ENCODE measurements at regions not wholly inside any gene's neighbourhood (a gene's known extent, or its start where the extent isn't known, plus 50 kb on each side); places are given as distances from the start of the nearest gene placed in this dataset.

- no peaks in the 10 kb centered on the region for H3K23me2 ChIP-seq (ENCODE audit: low read depth, low read length)
- H4K20me1 ChIP-seq (replicated peaks in 1 of 2; ENCODE audit: control insufficient read depth in 1 of 2, insufficient read depth in 2 of 2, low read length in 2 of 2) = no peaks in the 10 kb centered on the region
- no peak overlapping the region for H2AK5ac ChIP-seq (ENCODE audit: low read depth, low read length)
- no peaks in the 10 kb centered on the region for H3K79me2 ChIP-seq (ENCODE audit: control insufficient read depth in 1 of 2, insufficient read depth in 2 of 2, low read length in 2 of 2)
- H3K79me1 ChIP-seq (ENCODE audit: low read depth, low read length) = no peaks in the 10 kb centered on the region
- no peaks in the 10 kb centered on the region for H3K27me3 ChIP-seq (replicated peaks in 1 of 4; ENCODE audit: control insufficient read depth in 3 of 4, extremely low read depth in 1 of 4, insufficient read depth in 3 of 4, low read length in 3 of 4)
- H3K4ac ChIP-seq (replicated peaks; ENCODE audit: insufficient read length, low read depth, low read length) = no peak overlapping the region
- no peaks in the 10 kb centered on the region for H3K9me3 ChIP-seq (ENCODE audit: insufficient read depth in 2 of 2, low read depth in 1 of 2, low read length in 1 of 2)
- no peak overlapping the region for H4K5ac ChIP-seq (ENCODE audit: insufficient read length, low read depth, low read length)
- FAIRE-seq (no peak), DNase-seq (ENCODE audit: low read depth in 1 of 2, low spot score in 2 of 2) (peak in 1 of 2 experiments; percentile 23)
- WGBS, 2 experiments (ENCODE audit: extremely low coverage in 1 of 2, insufficient coverage in 1 of 2, insufficient read length in 1 of 2, insufficient replicate concordance in 2 of 2, low coverage in 1 of 2, low lambda C conversion rate in 2 of 2, missing lambda C conversion rate in 1 of 2) = 96% methylated on average over 3 of the region's 3 CpGs; no CpG with 5 or more reads in 1 of the 2 experiments
- 0 out of 7 replicates have a peak, but pooled peaks cover 0 to 2% (median 0%) of the 10 kb centered on the region in 4 experiments for H3K4me1 ChIP-seq (replicated peaks in 1 of 4; ENCODE audit: control insufficient read depth in 3 of 4, insufficient read depth in 4 of 4, low read length in 3 of 4)
- H3K4me3 ChIP-seq (ENCODE audit: extremely low read depth in 1 of 4, insufficient read depth in 2 of 4, low read depth in 3 of 4, low read length in 4 of 4) = no peak overlapping the region
- H4K8ac ChIP-seq (ENCODE audit: extremely low read depth, insufficient read depth, low read length) = no peak overlapping the region
- H3K27ac ChIP-seq (ENCODE audit: low read depth, low read length) = no peak overlapping the region
- no peak overlapping the region for H3K4me2 ChIP-seq (ENCODE audit: insufficient read depth in 1 of 2, low read depth in 2 of 2, low read length in 2 of 2)
- H2AFZ ChIP-seq (ENCODE audit: low read length) = no peak overlapping the region
- no peak overlapping the region for H2BK12ac ChIP-seq (ENCODE audit: low read depth, low read length)
- H2BK15ac ChIP-seq (ENCODE audit: low read length) = 0 out of 2 replicates have a peak overlapping the region, but pooled peaks have one; percentile 67
- no peak overlapping the region for H3K56ac ChIP-seq (replicated peaks; ENCODE audit: insufficient read length, low read depth, low read length)
- no peak overlapping the region for H3K9ac ChIP-seq (replicated peaks in 1 of 4; ENCODE audit: extremely low read depth in 1 of 4, low read depth in 3 of 4, low read length in 3 of 4)
- no peak overlapping the region for H4K91ac ChIP-seq (replicated peaks; ENCODE audit: insufficient read length, low read length)
- no peak overlapping the region for H2BK20ac ChIP-seq (ENCODE audit: low read length)
- no peak overlapping the region for H2BK120ac ChIP-seq (replicated peaks; ENCODE audit: low read depth, low read length)
- CTCF ChIA-PET (ENCODE audit: partially characterized antibody) = interaction anchor here (2.0 kb wide), 1 partner anchor 11 kb away, joined by 13 read pairs; no protein-coding TSS in a partner anchor
- no peak overlapping the region for H3K14ac ChIP-seq (ENCODE audit: insufficient read length)
- POLR2A ChIA-PET (ENCODE audit: partially characterized antibody) = no interaction called here
- H3K23ac ChIP-seq (ENCODE audit: insufficient read length) = no peak overlapping the region
- no peaks in the 10 kb centered on the region for H3K36me3 ChIP-seq (ENCODE audit: control insufficient read depth in 2 of 4, insufficient read depth in 4 of 4, low read length in 3 of 4)
- TF ChIP-seq JUN (IDR thresholded peaks at IDR 0.05; ENCODE audit: low read depth, low read length) = no peak
- no peak overlapping the region for H3K18ac ChIP-seq (ENCODE audit: extremely low read depth, low read length)
- no peak overlapping the region for H2BK5ac ChIP-seq (ENCODE audit: low read depth, low read length)
Measured at GRCh38 chr11:112841729-112842128, 119.5 kb upstream of the NCAM1 start.

Measured in H1 (cell line).